NK-92 (cell line): ENCODE measurements at regions not wholly inside any gene's neighbourhood (a gene's known extent, or its start where the extent isn't known, plus 50 kb on each side); places are given as distances from the start of the nearest gene placed in this dataset.
A peak's percentile ranks its signal among the peaks of the same experiment; 100 is the strongest.

Experiments
- DNase-seq: peaks from one replicate; lab custom pipeline; 2025; ENCODE audit not compliant: unreplicated experiment; lab: John Stamatoyannopoulos, UW

GRCh38 chr12:123078120-123078465 lies 72.8 kb downstream of the PITPNM2 start:
- no peak for DNase-seq

- no peak for DNase-seq
Measured at GRCh38 chr12:123077298-123078119, 73.4 kb downstream of the PITPNM2 start.

- DNase-seq: no peak
Measured at GRCh38 chr12:123076604-123077297, 74.1 kb downstream of the PITPNM2 start.

GRCh38 chr12:123075646-123076171 lies 75.2 kb downstream of the PITPNM2 start:
- DNase-seq: peak; percentile 14

- DNase-seq: no peak
Measured at GRCh38 chr12:123075087-123075645, 75.7 kb downstream of the PITPNM2 start.

- DNase-seq: no peak
Measured at GRCh38 chr12:123073962-123074801, 76.7 kb downstream of the PITPNM2 start.

GRCh38 chr12:123073292-123073691 lies 77.6 kb downstream of the PITPNM2 start:
- no peak for DNase-seq

GRCh38 chr12:123071857-123072256 lies 79.0 kb downstream of the PITPNM2 start:
- no peak for DNase-seq

GRCh38 chr12:123071099-123071800 lies 79.6 kb downstream of the PITPNM2 start:
- no peak for DNase-seq

- no peak for DNase-seq
Measured at GRCh38 chr12:123070267-123071081, 80.4 kb downstream of the PITPNM2 start.

- no peak for DNase-seq
Measured at GRCh38 chr12:123069436-123070266, 81.2 kb downstream of the PITPNM2 start.

GRCh38 chr12:123067654-123068053 lies 83.2 kb downstream of the PITPNM2 start:
- DNase-seq: no peak

GRCh38 chr12:123066384-123066710 lies 84.5 kb downstream of the PITPNM2 start:
- DNase-seq: no peak

GRCh38 chr12:123065676-123066383 lies 85.1 kb downstream of the PITPNM2 start:
- no peak for DNase-seq

- no peak for DNase-seq
Measured at GRCh38 chr12:123064885-123065619, 84.6 kb downstream of the ARL6IP4 start.

- no peak for DNase-seq
Measured at GRCh38 chr12:123064366-123064765, 83.9 kb downstream of the ARL6IP4 start.

- no peak for DNase-seq
Measured at GRCh38 chr12:123063535-123063934, 83.1 kb downstream of the ARL6IP4 start.
